SK-MEL-5 (cell line): ENCODE measurements at regions not wholly inside any gene's neighbourhood (a gene's known extent, or its start where the extent isn't known, plus 50 kb on each side); places are given as distances from the start of the nearest gene placed in this dataset.

ENCODE experiments used
- DNase-seq: peaks from one replicate; pipeline ENCODE4 v3.0.0-alpha.2; 2016; ENCODE audit warnings: low read depth, low spot score
- in situ Hi-C: cut with HindIII; loops from 2 replicates; pipeline ENCODE4 v1.10.0; 2016; ENCODE audit warnings: low sequenced_read_pairs, high pct_unique_total_duplicates, low pct_unique_long_range_greater_than_20kb
- small RNA-seq, 2 experiments: library from RNA; depleted of rRNA; stranded (forward); fragments of <200 nt; gene quantifications; one replicate each; pipeline ENCODE3, GENCODE V24; 2014

DNA sequence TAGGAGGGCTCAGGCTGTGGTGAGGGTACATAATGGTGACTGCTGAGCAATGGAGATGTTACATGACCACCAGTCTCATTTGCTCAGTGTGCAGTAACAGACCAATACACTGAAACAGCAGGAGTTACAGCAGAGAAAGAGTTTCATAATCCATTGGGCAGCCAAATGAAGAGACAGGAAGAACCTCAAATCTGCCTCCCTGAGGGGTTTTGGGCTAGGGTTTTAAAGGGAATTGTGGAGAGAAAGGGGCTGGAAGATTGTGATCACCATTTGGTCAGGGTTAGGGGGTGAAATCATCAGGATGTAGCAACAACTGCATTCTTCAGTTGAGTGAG lies 838.3 kb downstream of the GRID1 start:
- in situ Hi-C loops, result no loop called here
- DNase-seq, result no peak

DNA sequence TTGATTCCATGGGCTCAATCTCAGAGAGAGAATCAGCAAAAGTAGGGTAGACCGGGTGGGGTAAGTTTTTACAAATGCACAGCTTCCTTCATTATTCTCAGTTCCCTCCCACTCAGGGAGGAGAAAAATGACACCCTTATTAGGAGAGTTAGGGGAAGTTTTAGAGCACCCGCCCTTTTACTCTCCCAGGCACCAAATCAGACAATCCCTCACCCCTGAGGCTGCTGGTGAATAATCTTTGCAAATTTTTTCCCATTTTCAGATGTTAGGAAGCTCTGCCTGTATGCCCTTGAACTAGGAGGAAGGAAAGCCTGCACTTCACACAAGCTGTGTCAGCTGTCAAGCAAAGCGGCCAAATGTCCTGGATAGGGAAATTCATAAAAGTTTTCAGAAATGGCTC lies 834.9 kb downstream of the GRID1 start:
- in situ Hi-C loops, result no loop called here

DNA sequence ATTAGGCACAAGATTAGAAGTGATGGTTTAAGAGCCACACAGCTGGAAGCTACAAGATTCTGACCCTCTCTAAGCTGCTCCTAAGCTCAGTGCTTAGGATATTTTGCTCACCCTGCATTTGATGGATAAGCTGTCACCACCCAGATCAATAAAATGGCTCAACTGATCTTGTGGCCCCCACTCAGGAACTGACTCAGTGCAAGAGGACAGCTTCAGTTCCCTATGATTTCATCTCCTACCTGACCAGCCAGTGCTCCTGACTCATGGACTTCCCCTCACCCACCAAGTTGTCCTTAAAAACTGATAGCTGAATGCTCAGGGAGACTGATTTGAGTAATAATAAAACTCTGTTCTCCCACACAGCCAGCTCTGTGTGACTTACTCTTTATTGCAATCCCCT lies 833.8 kb downstream of the GRID1 start:
- in situ Hi-C loops, result no loop called here

More for the DNA sequence above, 834.9 kb downstream of the GRID1 start:
- DNase-seq, result no peak

DNA sequence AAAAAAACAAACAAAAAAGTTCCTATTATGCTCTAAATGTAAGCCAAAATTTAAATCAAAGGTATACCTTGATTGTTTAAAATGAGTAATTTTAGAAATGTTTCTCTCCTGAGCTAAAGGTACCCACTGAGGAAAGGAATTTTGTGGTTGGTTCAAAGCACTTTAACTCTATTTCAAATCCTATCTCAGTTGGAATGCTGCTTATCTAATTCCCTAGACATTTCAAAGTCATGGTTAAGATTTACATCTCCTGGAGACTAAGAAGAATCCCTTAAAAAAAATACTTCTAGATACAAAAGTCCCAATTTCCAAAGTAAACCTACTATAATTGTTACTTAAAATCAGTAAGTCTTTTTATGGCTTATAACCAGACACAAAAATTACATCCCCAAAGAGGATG lies 830.7 kb downstream of the GRID1 start:
- no peak for DNase-seq
- in situ Hi-C loops, result no loop called here

More for the DNA sequence above, 833.8 kb downstream of the GRID1 start:
- DNase-seq, result no peak

DNA sequence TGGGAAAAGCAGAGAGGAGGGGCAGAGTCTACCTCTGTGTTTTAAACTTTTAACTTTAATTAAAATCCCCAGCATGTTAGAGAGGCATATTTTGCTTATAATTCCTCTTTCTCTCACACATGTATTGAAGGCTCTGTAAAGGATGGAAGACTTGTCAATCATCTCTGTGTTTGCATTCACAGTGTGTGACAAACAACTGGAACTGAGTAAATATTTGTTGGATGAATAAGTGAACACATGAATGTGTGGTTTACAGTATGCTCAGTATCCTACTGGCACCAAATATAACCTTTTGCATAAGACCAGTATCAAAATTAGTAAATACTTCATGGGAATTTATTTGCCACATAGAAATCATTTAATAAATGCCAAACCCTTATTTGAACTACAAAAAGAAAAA lies 829.0 kb downstream of the GRID1 start:
- in situ Hi-C loops, result no loop called here
- DNase-seq, result no peak

DNA sequence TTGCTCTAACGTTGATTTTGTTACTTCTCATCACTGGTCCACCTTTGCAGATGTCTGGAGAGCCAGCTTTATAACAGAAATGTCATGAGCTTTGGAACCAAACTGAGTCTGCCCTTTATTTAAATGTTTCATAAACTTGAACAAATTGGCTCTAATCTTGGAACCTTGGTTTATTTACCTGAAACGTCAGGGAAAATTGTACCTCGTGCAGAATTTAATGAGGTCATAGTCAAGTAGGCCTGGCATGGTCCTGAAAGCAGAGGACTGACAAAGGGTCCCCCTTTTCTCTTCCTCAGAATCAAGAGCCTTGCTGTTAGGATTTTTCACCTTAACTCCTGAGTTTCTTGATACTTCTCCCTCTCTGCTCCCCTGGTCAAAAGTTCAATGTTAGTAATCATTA lies 828.0 kb downstream of the GRID1 start:
- in situ Hi-C loops, result no loop called here
- no peak for DNase-seq

DNA sequence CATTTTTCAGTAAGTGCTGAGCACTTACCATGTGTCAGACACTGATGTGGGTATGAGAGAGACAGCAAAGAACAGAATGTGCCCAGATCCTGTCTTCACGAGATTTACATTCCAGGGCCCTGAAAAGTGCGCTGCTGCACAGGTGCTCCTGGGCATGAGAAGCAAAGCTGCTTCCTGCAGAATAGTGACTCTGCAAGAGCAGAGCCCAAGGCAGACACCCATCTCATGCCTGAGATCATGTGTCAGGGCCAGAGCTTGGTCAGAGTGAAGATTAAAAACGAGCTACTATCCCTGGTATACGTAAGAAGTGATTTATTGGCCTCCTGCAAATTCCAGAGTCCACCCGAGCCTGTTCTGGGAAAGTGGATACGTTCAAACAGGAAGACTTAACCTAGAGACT lies 824.4 kb downstream of the GRID1 start:
- DNase-seq, result no peak
- in situ Hi-C loops, result no loop called here

DNA sequence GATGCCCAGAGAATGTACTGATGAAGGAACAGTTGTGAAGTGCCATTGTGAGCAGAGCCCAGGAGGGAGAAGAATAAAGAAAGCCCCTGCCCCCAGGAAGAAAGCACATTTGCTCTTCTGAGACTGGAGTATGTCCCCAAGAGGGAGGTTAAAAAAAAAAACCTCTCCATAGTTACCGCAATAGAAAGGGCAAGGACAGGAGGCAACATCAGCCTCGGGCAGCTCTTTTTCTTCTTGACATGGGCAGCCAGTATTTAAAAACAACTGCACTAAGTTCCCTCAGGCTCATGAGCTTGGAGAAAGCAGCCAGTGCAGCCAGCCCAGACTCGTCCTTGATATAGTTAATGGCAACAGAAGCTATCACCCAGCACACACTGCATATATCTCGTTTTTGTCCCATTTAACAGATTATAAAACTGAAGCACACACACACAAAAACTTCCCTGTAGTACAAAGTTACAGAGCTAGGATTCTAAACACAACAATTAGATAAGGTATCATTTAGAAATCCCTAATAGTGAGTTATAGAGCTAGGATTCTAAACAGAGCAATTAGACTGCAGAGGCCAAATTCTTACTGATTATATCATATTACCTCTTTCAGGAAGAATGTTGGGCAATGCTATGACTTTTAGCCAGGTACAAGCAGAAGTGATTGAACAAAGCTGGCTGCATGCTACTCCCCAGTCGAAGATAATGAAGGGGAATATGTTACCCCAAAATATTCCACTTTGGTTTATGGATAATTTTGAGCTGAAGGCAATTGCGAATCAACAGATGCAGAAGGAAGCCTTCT lies 823.5 kb downstream of the GRID1 start:
- DNase-seq, result no peak
- in situ Hi-C loops, result no loop called here

DNA sequence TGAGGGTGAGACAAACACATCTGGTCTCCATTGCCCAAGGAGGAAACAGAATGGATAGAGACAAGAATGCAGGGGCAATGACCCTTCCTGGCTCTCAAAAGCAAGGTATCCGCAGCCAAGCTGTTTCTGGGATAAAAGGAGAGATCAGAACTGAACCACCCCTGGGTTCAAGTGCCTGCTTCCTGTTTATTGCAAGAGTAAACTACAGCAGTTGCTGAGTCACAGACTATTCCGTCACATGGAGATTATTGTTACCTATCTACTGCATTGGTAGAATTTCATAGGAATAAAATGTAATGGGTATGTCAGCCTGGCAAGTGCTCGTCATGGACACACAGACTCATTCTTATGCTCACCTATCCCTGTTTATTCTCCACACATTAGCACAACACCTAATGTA lies 821.6 kb downstream of the GRID1 start:
- in situ Hi-C loops, result no loop called here
- no peak for DNase-seq

DNA sequence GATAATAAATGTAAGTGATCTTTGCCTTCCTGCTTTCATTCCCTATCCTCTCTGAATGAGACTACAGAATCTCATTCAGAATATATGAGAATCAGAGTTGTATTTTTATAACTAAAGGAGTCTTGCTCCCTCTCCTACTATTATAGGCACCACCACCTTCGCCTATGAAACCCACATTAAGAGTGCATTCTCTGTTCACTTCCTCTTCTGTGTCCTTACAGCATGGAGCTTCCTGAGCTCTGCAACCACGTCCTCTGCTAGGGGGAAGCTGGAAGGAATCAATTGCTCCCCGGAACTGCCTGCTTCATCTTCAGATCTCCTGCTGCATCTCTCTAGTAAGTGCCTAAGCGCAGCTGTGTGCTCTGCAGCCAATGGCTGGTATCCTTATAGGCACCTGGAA lies 820.7 kb downstream of the GRID1 start:
- DNase-seq, result no peak
- in situ Hi-C loops, result no loop called here

DNA sequence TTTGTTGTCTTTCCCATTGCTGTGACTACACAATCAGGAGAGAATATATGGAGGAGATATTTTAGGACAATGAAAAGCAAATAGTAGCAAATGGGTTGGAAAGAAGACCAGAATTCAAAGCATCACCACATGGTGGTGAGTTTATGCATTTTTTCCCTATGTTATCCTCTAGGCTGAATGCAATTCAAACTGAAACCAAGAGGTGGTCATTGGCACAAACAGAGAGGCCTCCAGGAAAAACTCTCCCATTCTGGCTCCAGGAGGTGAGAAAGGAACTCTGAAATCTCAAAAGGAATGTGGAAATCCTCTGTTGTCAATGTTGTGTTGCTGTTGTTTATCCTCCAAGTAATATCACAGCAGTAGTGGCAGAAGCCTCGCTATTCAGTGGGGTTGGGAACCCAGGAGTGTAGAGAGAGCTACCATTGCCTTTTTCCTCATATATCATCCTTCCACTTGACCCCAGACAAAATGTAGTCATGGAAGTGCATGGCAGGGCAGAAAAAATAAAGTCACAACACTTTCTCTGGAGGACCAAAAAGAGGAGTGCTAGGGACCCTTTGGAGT lies 819.1 kb downstream of the GRID1 start:
- in situ Hi-C loops, result no loop called here
- no peak for DNase-seq

DNA sequence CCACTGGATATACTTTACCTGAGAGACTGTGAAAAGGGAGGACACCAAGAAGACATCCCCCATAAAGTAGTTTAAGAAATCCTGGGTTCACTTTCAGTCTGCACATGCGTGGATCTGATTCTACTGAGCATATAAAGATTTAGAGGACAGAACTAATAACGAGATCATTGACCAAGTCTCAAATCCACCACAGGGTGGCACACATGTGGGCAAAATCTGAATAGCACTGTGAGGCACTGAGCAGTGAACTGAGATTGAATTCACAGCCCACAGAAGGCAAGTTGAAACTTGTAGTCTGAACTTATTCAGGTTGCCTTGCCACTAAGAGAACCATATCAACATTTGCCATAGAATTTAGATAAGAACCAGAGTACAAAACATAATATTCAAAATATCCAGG lies 818.6 kb downstream of the GRID1 start:
- peak; percentile 70 for DNase-seq
- in situ Hi-C loops, result no loop called here

Small RNA genes lying in the stretch of these regions (small RNA-seq; reads per million reads assigned to genes)
- gene RNU6-325P, result 0 reads per million in 2 experiments
